Loucy (cell line): ENCODE measurements at regions not wholly inside any gene's neighbourhood (a gene's known extent, or its start where the extent isn't known, plus 50 kb on each side); places are given as distances from the start of the nearest gene placed in this dataset.

Experiments
- H2AFZ ChIP-seq: fragments of 200-600 bp; sonication (generic); 2 replicates; pipeline ENCODE4 v1.6.0; 2016; ENCODE audit warnings: antibody characterized with exemption, mild to moderate bottlenecking, low read length, moderate library complexity
- H3F3A ChIP-seq: fragments of 200-600 bp; 2 replicates; pipeline ENCODE4 v1.6.0; 2016; ENCODE audit warnings: antibody characterized with exemption, low read depth, mild to moderate bottlenecking
- H3K27me3 ChIP-seq: fragments of 200-600 bp; sonication (generic); 2 replicates; pipeline ENCODE4 v1.6.1; 2014; ENCODE audit warnings: low read length, mild to moderate bottlenecking; ENCODE audit not compliant: insufficient read depth, poor library complexity, severe bottlenecking
- H3K36me3 ChIP-seq: fragments of 200-600 bp; sonication (generic); 2 replicates; pipeline ENCODE4 v1.6.1; 2016; ENCODE audit warnings: low read length; ENCODE audit not compliant: insufficient read depth
- H3K4me1 ChIP-seq: fragments of 200-600 bp; sonication (generic); 2 replicates; pipeline ENCODE4 v1.5.1; 2014; ENCODE audit warnings: low read length, mild to moderate bottlenecking; ENCODE audit not compliant: insufficient read depth, poor library complexity, severe bottlenecking
- H3K4me2 ChIP-seq: fragments of 200-600 bp; sonication (generic); 2 replicates; pipeline ENCODE4 v1.6.0; 2014; ENCODE audit warnings: antibody characterized with exemption, low read length, low read depth, mild to moderate bottlenecking; ENCODE audit not compliant: poor library complexity, severe bottlenecking
- H3K4me3 ChIP-seq: fragments of 200-600 bp; sonication (generic); 2 replicates; pipeline ENCODE4 v1.5.1; 2014; ENCODE audit warnings: low read length, mild to moderate bottlenecking, mixed read lengths; ENCODE audit not compliant: poor library complexity, severe bottlenecking
- H3K79me2 ChIP-seq: fragments of 200-600 bp; sonication (generic); 2 replicates; pipeline ENCODE4 v1.6.1; 2014; ENCODE audit warnings: low read length; ENCODE audit not compliant: insufficient read depth
- H3K9ac ChIP-seq: fragments of 200-600 bp; sonication (generic); 2 replicates; pipeline ENCODE4 v1.6.0; 2014; ENCODE audit warnings: mild to moderate bottlenecking, low read depth, low read length, moderate library complexity; ENCODE audit not compliant: poor library complexity, severe bottlenecking
- H3K9me2 ChIP-seq: fragments of 200-600 bp; sonication (generic); replicated peaks from 2 replicates; pipeline ENCODE4 v1.6.1; 2016; ENCODE audit warnings: low read depth, low read length, mixed read lengths
- H3K9me3 ChIP-seq: fragments of 200-600 bp; sonication (generic); 2 replicates; pipeline ENCODE4 v1.6.1; 2014; ENCODE audit warnings: mild to moderate bottlenecking, antibody characterized with exemption, low read length, low read depth; ENCODE audit not compliant: insufficient read depth
- H4K20me1 ChIP-seq: fragments of 200-600 bp; sonication (generic); 2 replicates; pipeline ENCODE4 v1.6.0; 2014; ENCODE audit warnings: antibody characterized with exemption, low read length, mild to moderate bottlenecking; ENCODE audit not compliant: insufficient read depth, poor library complexity, severe bottlenecking
- EZH2phosphoT487 ChIP-seq: fragments of 200-600 bp; IDR thresholded peaks from 2 replicates; pipeline ENCODE4 v1.6.1; 2018; ENCODE audit warnings: antibody characterized with exemption, mild to moderate bottlenecking, moderate library complexity, borderline replicate concordance
- TF ChIP-seq, protein P1 (sequence below): fragments of 200-600 bp; sonication (generic); conservative IDR thresholded peaks from 2 replicates; pipeline ENCODE4 v1.5.1; 2014; ENCODE audit warnings: mild to moderate bottlenecking, antibody characterized with exemption, low read length

DNA sequence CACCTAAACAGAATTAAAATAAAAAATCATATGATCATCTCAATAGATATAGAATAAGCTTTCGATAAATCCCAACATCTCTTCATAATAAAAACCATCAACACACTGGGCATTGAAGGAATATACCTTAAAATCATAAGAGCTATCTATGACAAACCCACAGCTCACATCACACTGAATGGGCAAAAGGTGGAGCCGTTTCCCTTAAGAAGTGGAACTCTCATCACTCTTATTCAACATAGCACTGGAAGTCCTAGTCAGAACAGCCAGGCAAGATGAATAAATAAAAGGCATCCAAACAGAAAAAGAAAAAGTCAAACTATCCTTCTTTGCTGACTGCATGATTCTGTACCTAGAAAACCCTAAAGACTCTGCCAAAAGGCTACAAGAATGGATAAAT is 510.3 kb downstream of the ZNF804A start:
- Histone ChIP-seq H3F3A (no peaks in the 10 kb centered on the region), H3K36me3 (no peaks in the 10 kb centered on the region), H3K9me2 (no peaks in the 10 kb centered on the region), H2AFZ (no peak overlapping the region), H3K9ac (no peak overlapping the region), H3K4me2 (no peak overlapping the region), H3K79me2 (no peaks in the 10 kb centered on the region), H3K4me3 (no peak overlapping the region), H4K20me1 (no peaks in the 10 kb centered on the region), H3K9me3 (no peaks in the 10 kb centered on the region), H3K27me3 (no peaks in the 10 kb centered on the region), H3K4me1 (no peaks in the 10 kb centered on the region)
- TF ChIP-seq, protein P1, sequence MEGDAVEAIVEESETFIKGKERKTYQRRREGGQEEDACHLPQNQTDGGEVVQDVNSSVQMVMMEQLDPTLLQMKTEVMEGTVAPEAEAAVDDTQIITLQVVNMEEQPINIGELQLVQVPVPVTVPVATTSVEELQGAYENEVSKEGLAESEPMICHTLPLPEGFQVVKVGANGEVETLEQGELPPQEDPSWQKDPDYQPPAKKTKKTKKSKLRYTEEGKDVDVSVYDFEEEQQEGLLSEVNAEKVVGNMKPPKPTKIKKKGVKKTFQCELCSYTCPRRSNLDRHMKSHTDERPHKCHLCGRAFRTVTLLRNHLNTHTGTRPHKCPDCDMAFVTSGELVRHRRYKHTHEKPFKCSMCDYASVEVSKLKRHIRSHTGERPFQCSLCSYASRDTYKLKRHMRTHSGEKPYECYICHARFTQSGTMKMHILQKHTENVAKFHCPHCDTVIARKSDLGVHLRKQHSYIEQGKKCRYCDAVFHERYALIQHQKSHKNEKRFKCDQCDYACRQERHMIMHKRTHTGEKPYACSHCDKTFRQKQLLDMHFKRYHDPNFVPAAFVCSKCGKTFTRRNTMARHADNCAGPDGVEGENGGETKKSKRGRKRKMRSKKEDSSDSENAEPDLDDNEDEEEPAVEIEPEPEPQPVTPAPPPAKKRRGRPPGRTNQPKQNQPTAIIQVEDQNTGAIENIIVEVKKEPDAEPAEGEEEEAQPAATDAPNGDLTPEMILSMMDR = no peak
- TF ChIP-seq EZH2phosphoT487 = no peak

DNA sequence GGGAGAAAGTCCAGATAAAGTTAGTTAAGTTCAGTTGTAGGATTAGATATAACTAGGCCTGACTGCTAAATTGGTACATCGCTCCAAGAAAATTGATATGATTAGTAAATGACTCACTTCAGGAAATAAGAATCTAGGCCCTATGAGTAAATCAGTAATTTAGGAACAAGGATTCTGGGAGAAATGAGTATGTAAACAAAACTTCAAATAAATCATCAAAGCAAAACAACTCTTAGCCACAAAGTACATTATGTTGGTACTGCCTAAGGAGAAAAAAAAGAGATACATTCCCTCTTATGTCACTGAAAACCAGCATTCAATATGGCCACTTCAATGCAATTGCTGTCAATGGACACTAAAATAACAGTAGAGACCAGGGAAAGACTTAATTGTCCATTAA is 529.1 kb downstream of the ZNF804A start:
- Histone ChIP-seq H3K9me3 (no peaks in the 10 kb centered on the region), H3K9me2 (no peaks in the 10 kb centered on the region; the same call in 1 of the 2 replicates), H3K79me2 (no peaks in the 10 kb centered on the region), H3K4me1 (no peaks in the 10 kb centered on the region), H3K9ac (no peak overlapping the region), H4K20me1 (no peaks in the 10 kb centered on the region), H3K36me3 (no peaks in the 10 kb centered on the region), H3K4me2 (no peak overlapping the region), H2AFZ (no peak overlapping the region), H3K27me3 (no peaks in the 10 kb centered on the region), H3K4me3 (no peak overlapping the region), H3F3A (no peaks in the 10 kb centered on the region)
- no peak for TF ChIP-seq EZH2phosphoT487
- TF ChIP-seq, protein P1 = no peak

DNA sequence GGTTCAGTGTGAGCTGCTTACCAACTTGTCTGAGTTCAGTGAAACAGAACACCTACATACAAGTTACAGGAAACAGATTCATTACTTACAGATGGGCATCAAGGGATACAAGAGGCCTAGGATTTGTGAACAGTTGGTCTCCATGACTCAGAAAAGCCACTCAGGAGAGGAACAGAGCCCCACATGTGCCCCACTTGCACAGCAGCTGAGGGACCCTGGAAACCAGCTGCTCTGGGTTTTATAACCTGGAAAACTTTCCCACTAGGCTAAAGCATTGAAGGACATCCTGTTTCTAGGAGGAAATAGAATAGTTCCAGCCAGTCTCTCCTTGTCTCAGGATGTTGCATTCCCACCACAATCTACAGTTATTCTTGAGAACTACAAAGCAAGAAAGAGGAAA is 530.0 kb downstream of the ZNF804A start:
- H3K4me2 ChIP-seq = no peak overlapping the region
- no peak overlapping the region for H2AFZ ChIP-seq
- no peaks in the 10 kb centered on the region for H3K4me1 ChIP-seq
- no peak overlapping the region for H3K4me3 ChIP-seq
- TF ChIP-seq EZH2phosphoT487 = no peak
- TF ChIP-seq, protein P1 = no peak
- no peaks in the 10 kb centered on the region for H3F3A ChIP-seq
- H3K36me3 ChIP-seq = no peaks in the 10 kb centered on the region
- no peaks in the 10 kb centered on the region; the same call in 1 of the 2 replicates for H3K9me2 ChIP-seq
- H3K27me3 ChIP-seq = no peaks in the 10 kb centered on the region
- no peak overlapping the region for H3K9ac ChIP-seq
- H3K79me2 ChIP-seq = no peaks in the 10 kb centered on the region
- H3K9me3 ChIP-seq = no peaks in the 10 kb centered on the region
- no peaks in the 10 kb centered on the region for H4K20me1 ChIP-seq
